NCI-H2227 (cell line): ENCODE measurements at regions not wholly inside any gene's neighbourhood (a gene's known extent, or its start where the extent isn't known, plus 50 kb on each side); places are given as distances from the start of the nearest gene placed in this dataset.
"Not testable (repeated sequence)": the region's sequence is repeated elsewhere in the genome, so short reads cannot be mapped to it uniquely, and the experiment has no call there.

Experiments
- DNase-seq: peaks from one replicate; lab custom pipeline; 2025; ENCODE audit not compliant: unreplicated experiment; lab: John Stamatoyannopoulos, UW

DNA sequence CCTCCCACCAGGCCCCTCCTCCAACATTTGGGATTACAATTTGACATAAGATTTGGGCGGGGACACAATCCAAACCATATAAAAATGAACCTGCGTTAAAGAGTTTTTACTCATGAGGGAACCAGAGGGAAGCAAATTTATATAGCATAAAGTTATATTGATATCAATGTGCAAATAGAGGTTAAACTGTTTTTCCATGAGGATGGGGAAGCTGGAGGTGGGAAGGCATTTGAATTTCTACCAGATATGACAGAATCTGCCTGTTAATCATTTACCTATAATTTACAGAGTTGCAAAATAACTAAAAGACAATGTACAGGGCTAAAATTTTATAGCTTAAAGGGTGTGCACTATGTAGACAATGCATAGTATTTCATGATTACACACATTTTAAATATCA lies 322.0 kb upstream of the FKBP1C start:
- no peak for DNase-seq

DNA sequence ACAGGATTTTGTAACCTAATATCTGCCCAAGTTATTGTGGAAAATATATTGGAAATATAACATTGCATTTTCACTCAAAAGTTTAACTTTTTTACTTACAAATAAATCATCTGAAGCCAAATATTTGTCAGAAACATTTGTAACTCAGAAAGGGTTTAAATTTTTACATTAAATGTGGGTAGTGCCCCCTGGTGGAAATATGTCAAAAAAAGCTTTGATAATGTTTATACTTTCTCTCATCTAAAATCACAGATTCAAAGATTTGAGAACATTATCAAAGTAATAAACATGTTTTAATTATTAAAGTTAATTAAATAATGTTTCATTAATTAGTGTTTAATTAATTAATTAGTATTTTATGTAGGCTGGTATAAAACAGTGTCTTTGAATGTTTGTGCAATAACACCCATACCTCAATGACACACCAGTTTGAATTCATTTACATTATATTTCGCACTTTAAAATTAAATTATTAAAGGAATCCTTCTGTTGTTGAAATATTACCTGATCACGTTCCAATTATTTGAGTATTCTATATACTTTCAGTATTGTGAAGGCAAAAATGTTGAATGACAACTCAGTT lies 320.1 kb upstream of the FKBP1C start:
- DNase-seq = peak; percentile 1

DNA sequence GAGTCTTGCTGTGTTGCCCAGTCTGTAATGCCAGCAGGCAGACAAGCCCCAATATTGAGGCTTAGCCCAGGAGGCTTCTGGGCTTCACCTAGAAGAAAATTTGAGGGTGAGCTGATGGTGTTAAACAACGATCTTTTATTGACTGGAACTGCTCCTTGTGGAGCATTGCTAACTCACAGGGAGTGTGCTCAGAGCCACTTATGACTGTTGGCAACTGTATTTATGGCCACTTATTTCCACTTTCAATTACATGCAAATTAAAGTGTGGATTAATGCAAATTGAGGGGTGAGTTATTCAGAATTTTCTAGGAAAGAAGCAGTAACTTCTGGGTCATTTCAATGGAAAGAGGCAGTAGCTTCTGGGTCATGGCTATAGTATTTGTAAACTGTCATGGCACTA lies 317.2 kb upstream of the FKBP1C start:
- no peak for DNase-seq

DNA sequence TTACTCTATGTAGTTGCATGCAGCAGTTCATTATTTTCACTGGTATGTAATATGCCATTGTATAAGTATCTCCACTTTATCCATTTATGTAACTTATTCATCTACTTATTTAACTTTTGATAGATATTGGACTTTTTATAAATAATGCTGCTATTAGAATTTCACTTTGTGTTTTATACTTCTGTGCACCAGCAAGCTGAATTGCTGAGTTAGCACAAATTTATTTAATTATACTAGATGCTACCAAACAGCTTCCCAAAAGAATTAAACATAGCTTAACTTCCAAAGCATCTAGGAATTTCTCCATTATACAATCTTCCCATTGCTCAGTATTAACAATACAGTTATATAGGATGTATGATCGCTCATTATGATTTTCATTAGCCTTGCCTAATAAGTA lies 308.0 kb upstream of the FKBP1C start:
- no peak for DNase-seq

DNA sequence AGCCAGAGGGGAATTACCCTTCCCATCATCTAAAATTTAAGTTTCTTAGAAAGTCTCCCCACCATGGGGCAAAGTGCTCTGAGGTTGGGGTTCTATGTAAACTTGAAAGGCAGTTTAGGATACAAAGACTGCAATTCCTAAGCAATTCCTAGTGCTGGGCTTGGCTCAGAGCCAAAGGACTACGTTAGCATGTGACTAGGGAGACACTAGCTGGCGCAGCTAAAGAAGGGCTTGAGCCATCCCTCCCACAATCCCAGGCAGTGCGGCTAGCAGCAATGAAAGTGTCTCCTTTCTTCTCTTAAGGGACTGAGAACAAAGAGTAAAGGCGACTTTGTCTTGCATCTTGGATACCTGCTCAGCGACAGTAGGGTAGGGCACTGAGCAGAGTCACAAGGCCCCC lies 306.6 kb upstream of the FKBP1C start:
- DNase-seq = no peak

DNA sequence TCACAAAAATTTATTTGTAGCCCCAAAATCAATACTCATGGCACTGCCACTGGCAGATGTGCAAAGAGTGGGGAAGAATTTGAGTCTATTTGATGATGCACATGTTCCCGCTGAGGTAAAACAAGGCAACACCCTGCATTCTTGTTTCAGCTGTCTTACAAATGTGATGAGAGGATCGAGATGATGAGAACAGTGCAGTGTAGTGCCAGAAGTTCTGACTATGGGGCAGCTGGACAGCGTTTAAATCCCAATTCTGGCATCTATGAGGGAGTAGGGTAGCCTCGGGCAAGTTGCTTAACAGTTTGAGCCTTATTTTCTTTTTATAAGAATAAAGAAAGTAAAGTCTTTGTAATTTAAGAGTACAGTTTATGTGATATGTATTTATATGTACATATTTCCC lies 296.7 kb upstream of the FKBP1C start:
- DNase-seq = no peak

DNA sequence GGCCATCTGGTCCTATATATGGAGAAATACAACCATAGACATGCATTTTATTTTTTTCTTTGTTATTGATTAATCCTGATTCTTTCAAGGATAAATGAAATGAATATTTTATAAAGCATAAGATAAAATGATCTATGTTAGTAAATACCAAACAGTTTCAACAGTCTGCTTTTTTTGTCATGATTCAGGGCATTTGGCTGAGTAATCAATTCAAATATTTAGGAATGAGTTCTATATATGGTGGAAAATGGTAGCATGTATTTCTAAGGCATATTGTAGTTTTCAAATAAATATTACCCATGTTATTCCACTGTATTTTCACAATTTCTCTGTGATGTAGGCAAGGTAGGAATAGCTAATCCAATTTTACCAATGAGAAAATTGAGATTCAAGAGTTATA lies 287.5 kb upstream of the FKBP1C start:
- no peak for DNase-seq

DNA sequence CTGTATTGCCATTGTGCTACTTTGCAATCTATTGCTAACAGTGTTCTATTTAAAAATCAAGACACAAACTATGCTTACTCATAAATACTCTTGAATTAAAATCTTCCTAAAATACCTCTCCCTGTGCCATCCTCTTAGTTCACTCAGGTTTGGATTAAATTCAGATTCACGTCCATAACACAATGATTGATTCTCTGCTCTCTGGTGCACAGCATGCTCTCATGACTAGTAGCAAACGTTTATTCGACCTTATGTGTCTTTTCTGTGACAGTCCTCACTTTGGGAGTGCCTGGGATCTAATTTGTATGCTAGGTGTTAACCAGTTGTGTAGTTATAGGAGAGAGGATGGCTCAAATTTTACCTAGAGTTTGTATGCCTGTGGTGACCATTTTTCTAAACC lies 270.4 kb upstream of the FKBP1C start:
- no peak for DNase-seq

DNA sequence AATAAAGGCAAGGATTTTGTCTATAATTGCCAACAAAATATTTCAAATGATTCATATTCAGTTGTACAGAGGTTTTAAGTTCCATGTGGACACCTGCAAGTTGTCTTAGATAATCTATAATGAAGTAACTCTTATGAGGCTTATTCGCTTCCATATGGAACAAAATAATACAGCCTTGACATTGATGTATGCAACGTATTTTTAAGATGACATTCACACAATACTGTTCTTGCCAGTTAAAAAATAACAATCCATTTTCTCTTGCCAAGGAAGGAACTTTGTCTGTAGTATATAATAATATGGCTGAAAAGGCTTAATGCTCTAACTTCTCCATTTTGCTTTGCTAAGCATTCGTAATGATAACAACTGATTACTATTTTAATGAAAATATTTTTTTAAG lies 269.3 kb upstream of the FKBP1C start:
- no peak for DNase-seq

DNA sequence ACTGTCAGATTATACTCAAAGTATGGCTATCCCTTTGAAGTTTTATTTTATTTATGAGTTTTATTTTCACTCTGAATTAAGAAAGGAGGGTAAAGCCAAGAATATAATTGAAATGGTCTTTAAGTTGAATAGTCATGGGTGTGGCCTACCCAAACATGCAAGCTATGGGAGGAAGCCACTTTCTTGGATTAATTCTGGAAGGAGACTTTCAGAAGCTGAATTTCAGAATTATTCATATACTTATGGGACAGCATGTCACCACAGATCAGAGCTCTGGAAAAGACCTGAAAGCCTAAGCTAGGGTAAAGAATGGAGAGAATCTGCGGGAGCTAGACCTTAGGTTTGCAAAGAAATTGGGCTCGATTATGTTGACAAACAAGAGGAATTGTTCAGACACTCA lies 242.4 kb upstream of the FKBP1C start:
- DNase-seq = no peak

DNA sequence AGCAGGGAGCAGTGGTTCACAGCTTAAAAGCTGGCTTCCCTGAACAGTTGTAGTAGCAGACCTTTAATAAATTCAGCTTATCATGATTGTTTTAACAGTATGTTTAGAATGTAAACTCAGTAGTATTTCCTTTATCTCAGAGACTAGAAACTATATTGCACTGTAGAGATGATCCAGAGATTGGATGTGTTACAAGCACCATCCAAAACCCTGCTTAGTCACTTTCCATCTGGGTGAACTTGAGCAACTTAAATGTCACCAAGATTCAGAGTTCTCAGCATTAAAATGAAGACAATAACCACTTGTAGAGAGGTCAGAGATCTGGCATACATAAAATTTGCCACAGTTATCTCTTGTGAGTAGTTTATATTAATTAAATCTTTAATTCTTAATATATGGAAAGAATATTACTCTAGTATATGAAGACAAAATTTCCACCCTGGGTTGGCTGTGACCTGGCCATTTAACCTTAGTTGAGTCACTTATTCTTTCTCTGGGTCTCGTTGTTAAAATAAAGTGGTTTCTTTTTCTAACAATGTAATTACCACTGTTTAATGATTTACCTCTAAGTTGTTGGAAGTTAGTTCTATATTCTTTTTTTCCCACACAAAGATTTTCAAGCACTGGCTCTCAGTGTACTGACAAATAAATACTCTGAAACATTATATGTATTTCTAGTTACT lies 239.2 kb upstream of the FKBP1C start:
- DNase-seq = no peak

DNA sequence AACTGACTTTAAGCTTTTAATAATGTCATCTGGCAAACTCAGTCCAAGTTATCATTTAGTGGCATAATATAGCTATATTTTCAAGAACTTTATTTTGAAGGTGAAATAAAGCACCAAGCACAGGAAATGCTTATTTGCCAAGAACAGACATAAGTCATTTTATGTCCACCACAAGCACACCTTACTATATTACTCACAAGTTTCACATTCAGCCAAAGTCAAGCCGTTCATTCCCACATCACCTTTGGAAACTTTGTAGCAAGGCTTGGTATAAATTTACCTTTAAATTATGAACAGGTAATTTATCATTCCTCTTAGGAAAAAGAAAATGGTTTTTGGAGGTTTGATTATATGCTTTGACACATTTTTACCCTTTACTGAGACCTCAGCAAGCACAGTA lies 236.8 kb upstream of the FKBP1C start:
- no peak for DNase-seq

DNA sequence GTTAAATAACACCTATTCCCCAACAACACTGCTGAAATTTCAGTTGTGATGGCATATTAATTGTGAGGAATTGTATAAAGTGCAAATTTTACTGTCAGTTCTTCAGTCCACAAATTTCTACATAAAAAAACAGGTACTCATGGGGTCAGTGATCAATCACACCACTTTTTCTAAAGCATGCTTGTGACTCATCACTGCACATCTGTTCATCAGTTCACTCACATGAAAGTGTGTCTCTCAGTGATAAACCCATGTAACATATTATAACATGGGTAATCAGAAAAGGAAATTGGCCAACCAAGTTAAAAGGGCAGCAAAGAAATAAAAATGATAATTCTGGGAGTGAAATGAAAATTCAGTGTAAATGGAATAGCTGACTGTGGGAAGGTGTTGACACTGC lies 234.7 kb upstream of the FKBP1C start:
- DNase-seq = no peak

DNA sequence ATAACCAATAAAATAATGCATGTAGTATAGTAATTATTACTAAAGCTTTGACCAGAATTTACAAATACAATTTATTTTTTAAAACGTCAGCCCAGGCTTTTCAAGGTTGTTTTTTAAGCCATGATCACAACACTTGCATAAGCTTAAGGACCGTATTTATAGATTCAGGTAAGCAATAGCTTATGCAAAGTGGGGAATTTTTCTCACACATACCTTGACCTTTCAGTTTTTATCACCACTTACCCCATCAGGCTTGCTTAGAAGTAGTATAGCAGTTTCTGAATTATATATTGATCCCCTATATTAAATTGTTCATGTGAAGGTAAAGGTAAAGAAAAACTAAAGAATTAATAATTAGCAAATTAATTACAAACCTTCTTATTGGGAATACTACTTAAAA lies 232.3 kb upstream of the FKBP1C start:
- no peak for DNase-seq

DNA sequence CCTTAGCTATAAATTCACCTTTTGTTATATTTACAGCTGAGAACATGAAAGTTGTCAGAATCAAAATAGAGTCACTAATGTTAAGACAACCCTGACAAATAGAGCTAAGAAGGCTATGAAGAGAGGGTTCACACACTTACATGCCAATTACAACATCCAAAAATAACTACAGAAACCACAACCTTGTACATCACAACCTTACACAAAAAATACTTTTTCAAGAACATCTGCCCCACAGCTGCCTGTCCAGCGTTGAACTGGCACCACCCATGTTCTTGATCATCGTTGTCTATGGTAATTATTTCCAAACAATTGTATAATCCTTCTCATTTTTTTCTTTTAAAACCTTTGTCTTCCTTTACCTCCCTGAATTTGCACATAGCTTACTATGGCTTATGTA lies 231.2 kb upstream of the FKBP1C start:
- no peak for DNase-seq

DNA sequence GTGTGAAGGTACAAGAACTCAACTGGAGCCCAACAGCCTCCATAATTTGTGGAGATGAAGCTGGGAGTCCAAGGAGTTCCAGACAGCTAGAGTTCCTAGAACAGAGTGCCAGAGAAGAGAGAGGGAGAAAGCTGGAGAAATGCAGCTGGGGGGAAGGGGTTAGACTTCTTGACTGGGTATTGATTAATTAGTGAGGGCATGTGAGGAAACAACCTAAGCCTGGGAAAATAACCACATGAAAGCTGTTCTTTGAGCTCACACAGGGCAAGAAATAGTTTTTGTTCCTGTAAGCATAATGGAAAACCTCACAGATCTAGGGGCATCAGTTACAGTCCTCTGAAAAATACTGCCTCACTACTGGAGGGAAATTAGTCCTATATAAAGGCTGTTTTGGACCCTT lies 230.5 kb upstream of the FKBP1C start:
- no peak for DNase-seq

DNA sequence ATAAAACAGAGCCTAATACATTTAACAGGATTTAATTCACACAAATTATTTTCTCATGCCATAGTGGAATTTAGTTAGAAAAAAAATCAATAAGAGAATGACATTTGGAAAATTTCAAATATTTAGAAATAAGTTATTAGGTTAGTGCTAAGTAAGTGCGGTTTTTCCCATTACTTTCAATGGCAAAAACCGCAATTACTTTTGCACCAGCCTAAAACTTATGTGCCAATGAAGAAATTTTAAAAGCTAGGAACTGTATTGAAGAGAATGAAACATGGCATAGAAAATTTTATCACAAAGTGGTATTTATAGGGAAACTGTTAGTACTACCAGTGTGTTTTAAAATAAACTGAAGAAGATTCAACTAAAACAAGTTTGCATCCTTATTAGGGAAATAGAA lies 228.3 kb upstream of the FKBP1C start:
- DNase-seq = no peak

DNA sequence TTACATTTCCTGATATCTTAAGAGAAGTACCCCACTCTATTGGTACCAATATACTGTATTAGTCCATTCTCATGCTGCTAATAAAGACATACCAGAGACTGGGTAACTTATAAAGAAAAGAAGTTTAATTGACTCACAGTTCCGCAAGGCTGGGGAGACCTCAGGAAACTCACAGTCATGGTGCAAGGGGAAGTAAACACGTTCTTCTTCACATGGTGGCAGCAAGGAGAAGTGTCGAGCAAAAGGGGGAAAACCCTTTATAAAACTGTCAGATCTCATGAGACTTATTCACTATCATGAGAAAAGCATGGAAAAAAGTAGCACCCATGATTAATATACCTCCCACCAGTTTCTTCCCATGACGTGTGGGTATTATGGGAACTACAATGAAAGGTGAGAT lies 219.6 kb upstream of the FKBP1C start:
- DNase-seq = not testable (repeated sequence)

DNA sequence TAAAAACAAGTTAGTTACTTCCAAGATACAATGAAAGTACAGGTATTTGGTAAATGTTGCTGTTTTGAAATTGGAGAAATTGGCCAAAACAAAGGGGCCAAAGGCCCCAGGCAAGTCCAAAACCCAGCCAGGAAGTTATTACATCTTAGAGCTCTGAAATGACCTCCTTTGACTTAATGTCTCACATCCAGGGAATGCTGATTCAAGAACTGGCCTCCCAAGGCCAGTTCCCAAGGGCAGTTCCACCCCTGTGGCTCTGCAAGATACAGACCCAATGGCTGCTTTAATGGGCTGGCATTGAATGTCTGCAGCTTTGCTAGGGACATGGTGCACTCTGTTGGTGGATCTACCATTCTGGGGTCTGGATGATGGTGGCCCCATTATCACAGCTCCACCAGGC lies 217.3 kb upstream of the FKBP1C start:
- no peak for DNase-seq

DNA sequence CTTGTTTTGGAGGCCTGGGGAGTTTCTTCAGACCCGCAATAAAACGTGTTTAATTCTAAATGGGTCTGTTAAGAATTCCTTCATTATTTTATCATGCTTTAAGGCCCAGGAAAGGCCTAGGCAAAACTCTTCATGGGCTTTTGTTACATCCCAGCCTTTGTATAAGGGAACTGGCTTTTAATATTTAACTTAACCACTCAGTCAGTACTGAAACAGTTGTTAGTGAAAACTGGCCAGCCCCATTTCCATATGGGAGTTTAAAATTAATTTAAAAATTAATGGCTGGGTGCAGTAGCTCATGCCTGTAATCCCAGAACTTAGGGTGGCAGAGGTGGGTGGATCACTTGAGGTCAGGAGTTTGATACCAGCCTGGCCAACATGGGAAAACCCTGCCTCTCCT lies 213.2 kb upstream of the FKBP1C start:
- no peak for DNase-seq

DNA sequence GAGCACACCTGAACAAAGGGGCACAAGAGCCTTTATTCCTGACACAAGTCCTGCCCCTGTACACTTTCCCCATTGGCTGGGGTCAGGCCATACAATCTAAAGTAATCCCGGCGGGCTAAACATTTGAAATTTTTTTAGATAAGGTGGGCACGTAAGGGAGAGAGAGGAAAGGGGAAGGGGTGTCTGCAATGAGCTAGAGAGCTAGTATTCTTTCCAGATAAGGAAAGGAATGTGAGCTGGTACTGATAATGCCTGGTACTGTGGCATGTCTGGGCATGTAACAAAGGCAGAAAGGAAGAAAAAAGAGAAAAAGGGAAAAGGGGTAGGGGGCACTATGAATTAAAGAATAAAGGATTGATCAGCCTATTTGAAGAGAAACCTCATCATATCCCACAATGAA lies 212.0 kb upstream of the FKBP1C start:
- not testable (repeated sequence) for DNase-seq

DNA sequence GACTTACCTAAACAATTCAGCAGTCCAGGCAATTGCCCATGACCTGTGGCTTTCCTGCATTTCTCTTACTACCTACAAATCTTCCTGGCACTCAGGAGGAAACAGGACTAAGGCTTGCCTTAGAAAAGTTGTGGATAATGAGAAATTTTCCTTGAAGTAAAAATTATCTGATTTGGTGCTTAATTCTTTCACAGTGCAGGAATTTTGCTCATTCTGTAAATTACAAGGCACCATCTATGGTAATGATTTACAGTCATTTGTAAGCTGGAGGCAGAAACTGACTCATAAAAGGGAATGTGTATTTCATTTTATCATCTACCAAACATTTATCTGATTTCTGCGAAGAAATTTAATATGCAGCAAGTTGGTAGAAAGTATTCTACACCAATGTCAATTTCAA lies 211.5 kb upstream of the FKBP1C start:
- no peak for DNase-seq

DNA sequence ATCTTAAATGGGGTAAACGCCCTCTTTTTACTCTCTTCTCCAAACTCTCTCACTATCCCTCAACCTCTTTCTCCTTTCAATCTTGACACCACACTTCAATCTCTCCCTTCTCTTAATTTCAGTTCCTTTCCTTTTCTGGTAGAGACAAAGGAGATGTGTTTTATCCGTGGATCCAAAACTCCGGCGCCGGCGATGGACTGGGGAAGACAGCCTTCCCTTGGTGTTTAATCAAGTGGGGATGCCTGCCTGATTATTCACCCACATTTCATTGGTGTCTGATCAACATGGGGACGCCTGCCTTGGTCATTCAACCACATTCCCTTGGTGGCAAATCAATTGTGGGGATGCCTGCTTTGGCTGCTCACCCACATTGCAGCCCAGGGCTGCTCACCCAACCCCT lies 205.3 kb upstream of the FKBP1C start:
- not testable (repeated sequence) for DNase-seq
